SU-DHL-6 (cell line): ENCODE measurements at regions not wholly inside any gene's neighbourhood (a gene's known extent, or its start where the extent isn't known, plus 50 kb on each side); places are given as distances from the start of the nearest gene placed in this dataset.

Experiments used
- EZH2phosphoT487 ChIP-seq: fragments of 200-600 bp; sonication (generic), shearing (Covaris generic); conservative IDR thresholded peaks from 2 replicates; pipeline ENCODE4 v1.6.1; 2018; ENCODE audit warnings: mild to moderate bottlenecking, antibody characterized with exemption, low read length, moderate library complexity, mixed read lengths
- TF ChIP-seq, protein P1 (sequence below): fragments of 200-600 bp; sonication (generic); IDR thresholded peaks from one replicate; pipeline ENCODE4 v1.5.1; 2017; ENCODE audit warnings: antibody characterized with exemption, mild to moderate bottlenecking, low read length, moderate library complexity; ENCODE audit not compliant: insufficient read depth, poor library complexity, severe bottlenecking

DNA sequence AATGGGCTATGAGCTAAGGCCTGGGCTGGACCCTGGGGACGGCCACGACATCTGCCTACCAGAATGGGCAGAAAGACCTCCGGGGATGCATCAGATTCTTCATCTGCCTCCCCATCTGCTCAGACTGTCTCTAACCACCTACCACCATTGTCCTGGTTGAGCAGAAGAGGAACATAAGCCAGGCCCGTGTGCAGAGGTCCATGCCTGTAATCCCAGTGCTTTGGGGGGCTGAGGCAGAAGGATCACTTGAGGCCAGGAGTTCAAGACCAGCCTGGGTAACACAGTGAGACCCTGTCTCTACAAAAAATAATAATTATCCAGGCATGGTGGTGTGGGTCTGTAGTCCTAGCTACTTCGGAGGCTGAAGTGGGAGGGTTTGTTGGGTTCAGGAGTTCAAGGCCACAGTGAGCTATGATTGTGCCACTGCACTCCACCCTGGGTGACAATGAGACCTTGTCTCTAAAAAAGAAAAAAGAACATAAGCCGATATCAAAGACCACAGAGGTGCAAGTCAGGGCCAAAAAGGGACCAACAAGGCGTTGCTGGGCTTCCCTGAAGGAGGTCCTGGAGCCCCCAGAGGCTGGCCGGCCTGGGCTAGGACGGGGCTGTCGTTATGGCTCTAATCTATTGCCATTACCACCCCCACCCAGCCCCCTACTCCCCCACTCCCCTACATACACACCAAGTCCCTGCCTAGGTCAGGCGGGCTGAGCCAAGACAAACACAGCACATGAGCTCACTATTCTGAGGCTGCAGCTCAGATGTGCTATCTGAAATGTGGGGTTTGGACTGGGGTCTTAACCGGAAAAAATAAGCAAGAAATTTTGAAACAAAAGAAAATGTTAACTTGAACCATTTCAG is 239.2 kb upstream of the RAB4A start:
- TF ChIP-seq, protein P1, sequence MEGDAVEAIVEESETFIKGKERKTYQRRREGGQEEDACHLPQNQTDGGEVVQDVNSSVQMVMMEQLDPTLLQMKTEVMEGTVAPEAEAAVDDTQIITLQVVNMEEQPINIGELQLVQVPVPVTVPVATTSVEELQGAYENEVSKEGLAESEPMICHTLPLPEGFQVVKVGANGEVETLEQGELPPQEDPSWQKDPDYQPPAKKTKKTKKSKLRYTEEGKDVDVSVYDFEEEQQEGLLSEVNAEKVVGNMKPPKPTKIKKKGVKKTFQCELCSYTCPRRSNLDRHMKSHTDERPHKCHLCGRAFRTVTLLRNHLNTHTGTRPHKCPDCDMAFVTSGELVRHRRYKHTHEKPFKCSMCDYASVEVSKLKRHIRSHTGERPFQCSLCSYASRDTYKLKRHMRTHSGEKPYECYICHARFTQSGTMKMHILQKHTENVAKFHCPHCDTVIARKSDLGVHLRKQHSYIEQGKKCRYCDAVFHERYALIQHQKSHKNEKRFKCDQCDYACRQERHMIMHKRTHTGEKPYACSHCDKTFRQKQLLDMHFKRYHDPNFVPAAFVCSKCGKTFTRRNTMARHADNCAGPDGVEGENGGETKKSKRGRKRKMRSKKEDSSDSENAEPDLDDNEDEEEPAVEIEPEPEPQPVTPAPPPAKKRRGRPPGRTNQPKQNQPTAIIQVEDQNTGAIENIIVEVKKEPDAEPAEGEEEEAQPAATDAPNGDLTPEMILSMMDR, result no peak
- no peak for TF ChIP-seq EZH2phosphoT487
